Mononuclear cell (primary cell): ENCODE measurements at regions not wholly inside any gene's neighbourhood (a gene's known extent, or its start where the extent isn't known, plus 50 kb on each side); places are given as distances from the start of the nearest gene placed in this dataset.

Experiments used
- H3K27me3 ChIP-seq: 2 replicates; pipeline ENCODE4 v1.6.0; 2011; ENCODE audit warnings: low read length, control low read depth; ENCODE audit not compliant: insufficient read depth
- H3K4me1 ChIP-seq: 2 replicates; pipeline ENCODE4 v1.5.1; 2011; ENCODE audit warnings: mild to moderate bottlenecking, low read length, control low read depth; ENCODE audit not compliant: insufficient read depth
- H3K4me3 ChIP-seq: 2 replicates; pipeline ENCODE4 v1.5.1; 2011; ENCODE audit warnings: mild to moderate bottlenecking, low read length, moderate library complexity
- H3K9me3 ChIP-seq: 2 replicates; pipeline ENCODE4 v1.5.1; 2011; ENCODE audit warnings: low read depth, mild to moderate bottlenecking, control low read depth, low read length

GRCh38 chr1:55679971-55680370 lies 464.8 kb upstream of the USP24 start:
- H3K27me3 ChIP-seq = peaks cover 5% of the 10 kb centered on the region
- H3K4me3 ChIP-seq = no peak overlapping the region
- no peaks in the 10 kb centered on the region for H3K4me1 ChIP-seq
- H3K9me3 ChIP-seq = no peaks in the 10 kb centered on the region

- no peaks in the 10 kb centered on the region for H3K9me3 ChIP-seq
- no peaks in the 10 kb centered on the region for H3K4me1 ChIP-seq
- H3K4me3 ChIP-seq = no peak overlapping the region
- H3K27me3 ChIP-seq = no peaks in the 10 kb centered on the region
Observed at GRCh38 chr1:55673416-55673815, 458.3 kb upstream of the USP24 start.

GRCh38 chr1:55670331-55671082 lies 455.3 kb upstream of the USP24 start:
- no peaks in the 10 kb centered on the region for H3K27me3 ChIP-seq
- H3K4me3 ChIP-seq = no peak overlapping the region

GRCh38 chr1:55669293-55669692 lies 454.1 kb upstream of the USP24 start:
- Histone ChIP-seq H3K9me3 (no peaks in the 10 kb centered on the region), H3K4me3 (no peak overlapping the region), H3K27me3 (no peaks in the 10 kb centered on the region), H3K4me1 (no peaks in the 10 kb centered on the region)

More at GRCh38 chr1:55670331-55671082, 455.3 kb upstream of the USP24 start:
- no peaks in the 10 kb centered on the region for H3K9me3 ChIP-seq
- no peaks in the 10 kb centered on the region for H3K4me1 ChIP-seq

- Histone ChIP-seq H3K4me1 (no peaks in the 10 kb centered on the region), H3K4me3 (no peak overlapping the region), H3K27me3 (no peaks in the 10 kb centered on the region), H3K9me3 (peaks cover 5% of the 10 kb centered on the region)
Observed at GRCh38 chr1:55662875-55663274, 447.7 kb upstream of the USP24 start.

GRCh38 chr1:55658917-55659316 lies 443.8 kb upstream of the USP24 start:
- no peaks in the 10 kb centered on the region for H3K27me3 ChIP-seq
- H3K4me3 ChIP-seq = no peak overlapping the region
- no peaks in the 10 kb centered on the region for H3K4me1 ChIP-seq
- H3K9me3 ChIP-seq = peaks cover 5% of the 10 kb centered on the region

GRCh38 chr1:55654750-55655149 lies 439.6 kb upstream of the USP24 start:
- H3K4me3 ChIP-seq = no peak overlapping the region
- H3K9me3 ChIP-seq = no peaks in the 10 kb centered on the region
- H3K4me1 ChIP-seq = no peaks in the 10 kb centered on the region
- H3K27me3 ChIP-seq = no peaks in the 10 kb centered on the region

GRCh38 chr1:55654171-55654570 lies 439.0 kb upstream of the USP24 start:
- no peaks in the 10 kb centered on the region for H3K4me1 ChIP-seq
- H3K9me3 ChIP-seq = no peaks in the 10 kb centered on the region
- no peaks in the 10 kb centered on the region for H3K27me3 ChIP-seq
- H3K4me3 ChIP-seq = no peak overlapping the region

GRCh38 chr1:55650444-55650843 lies 435.3 kb upstream of the USP24 start:
- no peak overlapping the region for H3K4me3 ChIP-seq
- no peaks in the 10 kb centered on the region for H3K4me1 ChIP-seq
- H3K9me3 ChIP-seq = no peaks in the 10 kb centered on the region
- H3K27me3 ChIP-seq = no peaks in the 10 kb centered on the region

- Histone ChIP-seq H3K9me3 (no peaks in the 10 kb centered on the region), H3K27me3 (no peaks in the 10 kb centered on the region), H3K4me1 (no peaks in the 10 kb centered on the region), H3K4me3 (no peak overlapping the region)
Observed at GRCh38 chr1:55646181-55646580, 431.0 kb upstream of the USP24 start.

GRCh38 chr1:55645270-55645669 lies 430.1 kb upstream of the USP24 start:
- Histone ChIP-seq H3K4me3 (no peak overlapping the region), H3K27me3 (no peaks in the 10 kb centered on the region), H3K4me1 (no peaks in the 10 kb centered on the region), H3K9me3 (no peaks in the 10 kb centered on the region)

GRCh38 chr1:55641947-55642346 lies 426.8 kb upstream of the USP24 start:
- no peak overlapping the region for H3K4me3 ChIP-seq

GRCh38 chr1:55640708-55641473 lies 425.7 kb upstream of the USP24 start:
- no peaks in the 10 kb centered on the region for H3K9me3 ChIP-seq
- no peaks in the 10 kb centered on the region for H3K4me1 ChIP-seq
- H3K27me3 ChIP-seq = no peaks in the 10 kb centered on the region
- peak overlapping the region; percentile 18 for H3K4me3 ChIP-seq

More at GRCh38 chr1:55641947-55642346, 426.8 kb upstream of the USP24 start:
- Histone ChIP-seq H3K9me3 (no peaks in the 10 kb centered on the region), H3K4me1 (no peaks in the 10 kb centered on the region), H3K27me3 (no peaks in the 10 kb centered on the region)

- H3K9me3 ChIP-seq = no peaks in the 10 kb centered on the region
Observed at GRCh38 chr1:55639526-55639925, 424.4 kb upstream of the USP24 start.

GRCh38 chr1:55639051-55639450 lies 423.9 kb upstream of the USP24 start:
- no peak overlapping the region for H3K4me3 ChIP-seq
- no peaks in the 10 kb centered on the region for H3K4me1 ChIP-seq
- H3K27me3 ChIP-seq = no peaks in the 10 kb centered on the region
- no peaks in the 10 kb centered on the region for H3K9me3 ChIP-seq

More at GRCh38 chr1:55639526-55639925, 424.4 kb upstream of the USP24 start:
- no peaks in the 10 kb centered on the region for H3K4me1 ChIP-seq
- no peak overlapping the region for H3K4me3 ChIP-seq
- H3K27me3 ChIP-seq = no peaks in the 10 kb centered on the region
